ENCODE measurements at regions not wholly inside any gene's neighbourhood (a gene's known extent, or its start where the extent isn't known, plus 50 kb on each side); places are given as distances from the start of the nearest gene placed in this dataset.

DNA sequence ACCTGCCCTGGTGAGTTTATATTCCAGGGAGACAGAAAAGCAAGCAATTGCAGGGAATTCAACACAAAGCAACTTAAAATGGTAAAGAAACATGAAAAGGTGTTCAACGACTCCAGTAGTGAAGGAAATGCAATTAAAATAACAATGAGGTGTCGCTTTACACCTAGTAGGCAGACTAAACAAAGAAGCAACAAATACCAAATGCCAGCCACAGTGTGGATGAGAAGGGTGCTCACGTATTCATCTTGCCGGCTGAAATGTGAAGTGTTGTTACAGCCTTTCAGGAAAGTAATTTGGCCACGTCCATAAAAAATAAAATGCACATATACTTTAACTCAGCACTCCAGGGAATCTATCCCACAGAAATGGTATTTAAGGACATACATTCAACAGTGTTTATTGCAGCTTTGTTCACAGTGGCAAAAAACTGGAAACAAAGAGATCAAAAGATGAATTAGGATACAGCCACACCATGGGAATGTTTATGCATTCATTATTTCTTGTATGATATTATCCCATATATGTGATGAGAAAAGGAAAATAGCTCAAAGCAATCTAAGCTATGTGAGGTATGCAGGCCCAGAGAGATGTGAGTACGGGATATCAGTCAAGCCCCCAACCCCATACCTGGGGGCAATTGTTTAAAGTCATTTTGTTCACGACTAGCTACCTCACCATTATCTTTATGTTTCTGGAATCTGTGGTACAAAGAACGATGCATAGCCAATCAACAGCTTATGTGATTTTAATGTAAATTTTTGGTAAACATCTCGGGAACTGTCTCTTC, 266.0 kb upstream of the SOX4 start:
- no peak for TF ChIP-seq EZH2 (IDR thresholded peaks at IDR 0.05; ENCODE audit: borderline replicate concordance, low read depth, low read length, severe bottlenecking)
- no peak for TF ChIP-seq CTCF (IDR thresholded peaks at IDR 0.05; ENCODE audit: borderline replicate concordance, extremely low read depth, low read length, poor library complexity, severe bottlenecking)
- Histone ChIP-seq H3K4me2 (ENCODE audit: insufficient read depth, low read length) (no peak overlapping the region), H3K36me3 (ENCODE audit: insufficient read depth, low read length) (no peaks in the 10 kb centered on the region), H2AFZ (ENCODE audit: low read depth, low read length) (no peak overlapping the region), H3K9ac (ENCODE audit: low read depth, low read length) (no peak overlapping the region), H3K27me3 (ENCODE audit: insufficient read depth, low read length, poor library complexity) (no peaks in the 10 kb centered on the region), H3K27ac (ENCODE audit: low read length) (no peak overlapping the region), H3K4me1 (ENCODE audit: insufficient read depth, low read length) (no peaks in the 10 kb centered on the region), H3K4me3 (ENCODE audit: low read depth in 1 of 2, low read length in 2 of 2) (no peak overlapping the region), H4K20me1 (ENCODE audit: insufficient read depth, low read length) (no peaks in the 10 kb centered on the region), H3K9me3 (ENCODE audit: insufficient read depth, low read length, severe bottlenecking) (no peaks in the 10 kb centered on the region), H3K79me2 (ENCODE audit: insufficient read depth, low read length) (no peaks in the 10 kb centered on the region)
- ATAC-seq (ENCODE audit: insufficient read depth, low read depth) = no peak
- no peak for DNase-seq

- no peak for ATAC-seq (ENCODE audit: insufficient read depth, low read depth)
Observed at GRCh38 chr6:21331235-21331634, 262.3 kb upstream of the SOX4 start.

GRCh38 chr6:21332077-21332476, 261.5 kb upstream of the SOX4 start:
- TF ChIP-seq EZH2 (IDR thresholded peaks at IDR 0.05; ENCODE audit: borderline replicate concordance, low read depth, low read length, severe bottlenecking) (no peak), CTCF (IDR thresholded peaks at IDR 0.05; ENCODE audit: borderline replicate concordance, extremely low read depth, low read length, poor library complexity, severe bottlenecking) (no peak)
- Histone ChIP-seq H3K4me2 (ENCODE audit: insufficient read depth, low read length) (no peak overlapping the region), H3K4me3 (ENCODE audit: low read depth in 1 of 2, low read length in 2 of 2) (no peak overlapping the region), H3K4me1 (ENCODE audit: insufficient read depth, low read length) (no peaks in the 10 kb centered on the region), H3K79me2 (ENCODE audit: insufficient read depth, low read length) (no peaks in the 10 kb centered on the region), H2AFZ (ENCODE audit: low read depth, low read length) (no peak overlapping the region), H3K36me3 (ENCODE audit: insufficient read depth, low read length) (no peaks in the 10 kb centered on the region), H3K27ac (ENCODE audit: low read length) (no peak overlapping the region), H4K20me1 (ENCODE audit: insufficient read depth, low read length) (no peaks in the 10 kb centered on the region), H3K9ac (ENCODE audit: low read depth, low read length) (no peak overlapping the region), H3K27me3 (ENCODE audit: insufficient read depth, low read length, poor library complexity) (no peaks in the 10 kb centered on the region), H3K9me3 (ENCODE audit: insufficient read depth, low read length, severe bottlenecking) (no peaks in the 10 kb centered on the region)
- DNase-seq (no peak), ATAC-seq (ENCODE audit: insufficient read depth, low read depth) (no peak)

More at GRCh38 chr6:21331235-21331634, 262.3 kb upstream of the SOX4 start:
- no peaks in the 10 kb centered on the region for H3K36me3 ChIP-seq (ENCODE audit: insufficient read depth, low read length)
- no peak for DNase-seq
- no peaks in the 10 kb centered on the region for H3K4me1 ChIP-seq (ENCODE audit: insufficient read depth, low read length)
- H3K27ac ChIP-seq (ENCODE audit: low read length) = no peak overlapping the region
- no peaks in the 10 kb centered on the region for H4K20me1 ChIP-seq (ENCODE audit: insufficient read depth, low read length)
- no peak overlapping the region for H3K4me2 ChIP-seq (ENCODE audit: insufficient read depth, low read length)
- H3K9ac ChIP-seq (ENCODE audit: low read depth, low read length) = no peak overlapping the region
- H3K9me3 ChIP-seq (ENCODE audit: insufficient read depth, low read length, severe bottlenecking) = no peaks in the 10 kb centered on the region
- no peak for TF ChIP-seq CTCF (IDR thresholded peaks at IDR 0.05; ENCODE audit: borderline replicate concordance, extremely low read depth, low read length, poor library complexity, severe bottlenecking)
- TF ChIP-seq EZH2 (IDR thresholded peaks at IDR 0.05; ENCODE audit: borderline replicate concordance, low read depth, low read length, severe bottlenecking) = no peak
- H3K27me3 ChIP-seq (ENCODE audit: insufficient read depth, low read length, poor library complexity) = no peaks in the 10 kb centered on the region
- no peak overlapping the region for H3K4me3 ChIP-seq (ENCODE audit: low read depth in 1 of 2, low read length in 2 of 2)
- H3K79me2 ChIP-seq (ENCODE audit: insufficient read depth, low read length) = no peaks in the 10 kb centered on the region
- no peak overlapping the region for H2AFZ ChIP-seq (ENCODE audit: low read depth, low read length)

Measured in DND-41 (cell line).